IMR-90 (cell line): ENCODE measurements at regions not wholly inside any gene's neighbourhood (a gene's known extent, or its start where the extent isn't known, plus 50 kb on each side); places are given as distances from the start of the nearest gene placed in this dataset.

Experiments used
- ATAC-seq: fragments of 200-7000 bp; cut with Tn5 transposase; 2 replicates; pipeline ENCODE4 v1.9.1; 2020; ENCODE audit warnings: low read depth, mild to moderate bottlenecking, moderate library complexity
- BruUV-seq: library from RNA; stranded (reverse); fragments of 400-500 nt; replicated peaks from 2 replicates; lab custom pipeline; 2021; lab: Mats Ljungman, UMichigan
- CTCF ChIA-PET: fragments of 300-600 bp; formaldehyde crosslinking; extraction: SDS; loops from one replicate; lab custom pipeline; 2021; ENCODE audit warnings: antibody characterized with exemption; lab: Yijun Ruan, JAX
- POLR2A ChIA-PET: fragments of 300-600 bp; sonication (Branson Sonifier 250); formaldehyde crosslinking; loops from one replicate; lab custom pipeline; 2022; ENCODE audit warnings: antibody characterized with exemption; ENCODE audit not compliant: unreplicated experiment; lab: Charles Lee
- DNase-seq: peaks from one replicate; pipeline ENCODE4 v3.0.0; 2013
- H2AFZ ChIP-seq: replicated peaks from 2 replicates; pipeline ENCODE3; 2013; ENCODE audit warnings: low read length, mild to moderate bottlenecking; ENCODE audit not compliant: poor library complexity
- H2AK5ac ChIP-seq: 2 replicates; pipeline ENCODE4 v1.6.1; 2013; ENCODE audit warnings: low read depth, low read length, inconsistent platforms
- H2AK9ac ChIP-seq: replicated peaks from 2 replicates; pipeline ENCODE3; 2013; ENCODE audit warnings: mild to moderate bottlenecking, low read depth, low read length, moderate library complexity; ENCODE audit not compliant: poor library complexity
- H2BK120ac ChIP-seq: 2 replicates; pipeline ENCODE4 v1.6.1; 2013; ENCODE audit warnings: low read depth, low read length, inconsistent platforms
- H2BK15ac ChIP-seq: 3 replicates; pipeline ENCODE4 v1.6.1; 2013; ENCODE audit warnings: low read depth, low read length, inconsistent platforms
- H2BK20ac ChIP-seq: 2 replicates; pipeline ENCODE4 v1.6.1; 2013; ENCODE audit warnings: low read depth, mild to moderate bottlenecking, inconsistent platforms, low read length, moderate library complexity
- H2BK5ac ChIP-seq: 2 replicates; pipeline ENCODE4 v1.6.1; 2013; ENCODE audit warnings: mild to moderate bottlenecking, low read depth, low read length, inconsistent platforms; ENCODE audit not compliant: poor library complexity, severe bottlenecking
- H3K14ac ChIP-seq: replicated peaks from 2 replicates; pipeline ENCODE4 v1.6.1; 2013; ENCODE audit warnings: low read depth, low read length, inconsistent platforms
- H3K18ac ChIP-seq: 2 replicates; pipeline ENCODE4 v1.6.1; 2013; ENCODE audit warnings: low read depth, low read length, control low read depth
- H3K23ac ChIP-seq: 2 replicates; pipeline ENCODE4 v1.6.1; 2013; ENCODE audit warnings: low read depth, low read length, inconsistent platforms
- H3K27ac ChIP-seq: 2 replicates; pipeline ENCODE4 v1.5.1; 2013; ENCODE audit warnings: mild to moderate bottlenecking, control low read depth, low read length; ENCODE audit not compliant: insufficient read depth
- H3K27me3 ChIP-seq: 2 replicates; pipeline ENCODE4 v1.6.1; 2013; ENCODE audit warnings: low read length; ENCODE audit not compliant: control insufficient read depth, insufficient read depth
- H3K36me3 ChIP-seq: 2 replicates; pipeline ENCODE4 v1.6.1; 2013; ENCODE audit warnings: low read length, mixed read lengths; ENCODE audit not compliant: control insufficient read depth, insufficient read depth
- H3K4ac ChIP-seq: 2 replicates; pipeline ENCODE4 v1.6.1; 2013; ENCODE audit warnings: low read depth, low read length, inconsistent platforms
- H3K4me1 ChIP-seq: 2 replicates; pipeline ENCODE4 v1.6.1; 2013; ENCODE audit warnings: low read length, mixed read lengths; ENCODE audit not compliant: control insufficient read depth, insufficient read depth
- H3K4me2 ChIP-seq: 2 replicates; pipeline ENCODE4 v1.6.1; 2013; ENCODE audit warnings: low read depth, mild to moderate bottlenecking, control low read depth, low read length, moderate library complexity
- H3K4me3 ChIP-seq: 2 replicates; pipeline ENCODE4 v1.5.1; 2013; ENCODE audit warnings: low read depth, mild to moderate bottlenecking, control low read depth, low read length, moderate library complexity; ENCODE audit not compliant: insufficient read depth
- H3K56ac ChIP-seq: 2 replicates; pipeline ENCODE4 v1.6.1; 2013; ENCODE audit warnings: low read length, inconsistent platforms; ENCODE audit not compliant: insufficient read depth; ENCODE audit errors: extremely low read depth
- H3K79me1 ChIP-seq, 2 experiments: 2 replicates each; pipeline ENCODE4 v1.6.1; 2013; ENCODE audit warnings: low read length in 2 of 2, inconsistent platforms in 1 of 2, low read depth in 1 of 2
- H3K9ac ChIP-seq: 2 replicates; pipeline ENCODE4 v1.6.1; 2013; ENCODE audit warnings: low read depth, low read length, control low read depth
- H3K9me1 ChIP-seq: 2 replicates; pipeline ENCODE4 v1.6.1; 2013; ENCODE audit warnings: low read length, inconsistent platforms; ENCODE audit not compliant: insufficient read depth
- H3K9me3 ChIP-seq: 2 replicates; pipeline ENCODE4 v1.6.1; 2013; ENCODE audit warnings: low read length; ENCODE audit not compliant: control insufficient read depth, insufficient read depth
- H4K20me1 ChIP-seq: 2 replicates; pipeline ENCODE4 v1.6.1; 2013; ENCODE audit warnings: low read length, inconsistent platforms; ENCODE audit not compliant: insufficient read depth
- H4K5ac ChIP-seq: 2 replicates; pipeline ENCODE4 v1.6.1; 2013; ENCODE audit warnings: mild to moderate bottlenecking, low read depth, low read length, control low read depth
- H4K8ac ChIP-seq, 2 experiments: 2 replicates each; pipeline ENCODE4 v1.6.1; 2013; ENCODE audit warnings: low read depth in 2 of 2, low read length in 2 of 2, control low read depth in 1 of 2, inconsistent platforms in 1 of 2
- H4K91ac ChIP-seq: 2 replicates; pipeline ENCODE4 v1.6.1; 2013; ENCODE audit warnings: low read depth, low read length, inconsistent platforms; ENCODE audit not compliant: insufficient read depth
- CEBPB ChIP-seq: IDR thresholded peaks from 2 replicates; pipeline ENCODE4 v1.6.1; 2012; ENCODE audit warnings: low read depth, low read length, improper control_type of control experiment
- WGBS, 2 experiments: methylation state at CpG; one replicate each; pipeline versions ENCODE4 v1.1.5 to v1.1.7; 2013; ENCODE audit warnings: missing lambda C conversion rate in 2 of 2; ENCODE audit not compliant: insufficient read length in 1 of 2; ENCODE audit errors: extremely low coverage in 2 of 2; 5-methylcytosine and 5-hydroxymethylcytosine counted together
- dilution Hi-C: fragments of 300-500 bp; cut with HindIII; formaldehyde crosslinking; loops from one replicate; pipeline ENCODE4 v1.14.3; 2018; ENCODE audit warnings: low sequenced_read_pairs; ENCODE audit not compliant: unreplicated experiment
- in situ Hi-C: fragments of 300-500 bp; cut with MboI; formaldehyde crosslinking; loops from 3 replicates; pipeline ENCODE4 v1.14.3; 2019; ENCODE audit warnings: low sequenced_read_pairs, inconsistent platforms, mixed read lengths
- intact Hi-C: fragments of 100-400 bp; cut with micrococcal nuclease; formaldehyde crosslinking; loops from 2 replicates; pipeline ENCODE4 v1.10.0; 2022
- TF ChIP-seq, protein P1 (sequence below): fragments of 150-350 bp; IDR thresholded peaks from 2 replicates; pipeline ENCODE4 v1.6.1; 2017; ENCODE audit warnings: mild to moderate bottlenecking, antibody characterized with exemption, low read length, low read depth

DNA sequence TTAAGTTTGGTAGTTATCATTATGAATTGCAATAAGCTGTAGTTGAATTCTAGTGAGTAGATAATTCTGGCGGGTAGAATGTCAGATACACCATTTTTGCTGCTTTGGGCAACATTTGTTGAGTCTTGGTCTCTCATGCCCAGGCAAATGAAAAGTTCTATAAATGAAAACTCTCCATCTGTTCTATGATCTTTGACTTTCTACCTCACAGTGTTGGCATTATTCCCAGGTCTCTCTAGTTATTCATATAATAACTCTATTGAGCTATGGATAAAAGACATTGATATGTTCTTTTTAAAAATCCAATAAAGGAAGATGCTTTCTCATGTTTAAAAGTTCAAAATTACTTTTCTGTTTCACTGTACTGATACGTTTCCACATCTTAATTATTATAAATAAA is 415.3 kb upstream of the SEMA3D start:
- POLR2A ChIA-PET = no interaction called here
- no peaks in the 10 kb centered on the region for H3K4me1 ChIP-seq
- no peak overlapping the region for H3K4me3 ChIP-seq

More for the DNA sequence above, 415.3 kb upstream of the SEMA3D start:
- in situ Hi-C loops = no loop called here
- DNase-seq (peak; percentile 36), ATAC-seq (no peak)
- Histone ChIP-seq H2BK120ac (no peak overlapping the region), H4K20me1 (no peaks in the 10 kb centered on the region), H3K4ac (no peak overlapping the region), H4K5ac (no peak overlapping the region), H2AK9ac (no peak overlapping the region), H3K18ac (no peak overlapping the region), H3K56ac (no peak overlapping the region), H3K79me1 (no peaks in the 10 kb centered on the region), H2AK5ac (no peak overlapping the region), H3K14ac (no peak overlapping the region), H4K8ac (no peak overlapping the region), H2BK15ac (no peak overlapping the region), H4K91ac (no peak overlapping the region), H3K36me3 (no peaks in the 10 kb centered on the region), H3K9me1 (no peaks in the 10 kb centered on the region), H3K23ac (no peak overlapping the region), H3K4me2 (no peak overlapping the region), H2AFZ (no peak overlapping the region), H3K9ac (no peak overlapping the region), H2BK20ac (no peak overlapping the region), H3K27me3 (no peaks in the 10 kb centered on the region), H3K9me3 (no peaks in the 10 kb centered on the region), H3K27ac (no peak overlapping the region), H2BK5ac (no peak overlapping the region)
- no CpG with 5 or more reads among the region's 2 CpGs for WGBS, 2 experiments
- dilution Hi-C loops = no loop called here
- no peak for TF ChIP-seq CEBPB
- TF ChIP-seq, protein P1, sequence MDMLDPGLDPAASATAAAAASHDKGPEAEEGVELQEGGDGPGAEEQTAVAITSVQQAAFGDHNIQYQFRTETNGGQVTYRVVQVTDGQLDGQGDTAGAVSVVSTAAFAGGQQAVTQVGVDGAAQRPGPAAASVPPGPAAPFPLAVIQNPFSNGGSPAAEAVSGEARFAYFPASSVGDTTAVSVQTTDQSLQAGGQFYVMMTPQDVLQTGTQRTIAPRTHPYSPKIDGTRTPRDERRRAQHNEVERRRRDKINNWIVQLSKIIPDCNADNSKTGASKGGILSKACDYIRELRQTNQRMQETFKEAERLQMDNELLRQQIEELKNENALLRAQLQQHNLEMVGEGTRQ = no peak
- no TSS peak for BruUV-seq
- CTCF ChIA-PET = no interaction called here
- intact Hi-C loops = no loop called here
